NCI-H524 (cell line): ENCODE measurements at regions not wholly inside any gene's neighbourhood (a gene's known extent, or its start where the extent isn't known, plus 50 kb on each side); places are given as distances from the start of the nearest gene placed in this dataset.
A peak's percentile ranks its signal among the peaks of the same experiment; 100 is the strongest.
"Not testable (repeated sequence)": the region's sequence is repeated elsewhere in the genome, so short reads cannot be mapped to it uniquely, and the experiment has no call there.

Experiments
- DNase-seq, 2 experiments: peaks; one replicate each; lab custom pipeline; 2025; lab: John Stamatoyannopoulos, UW

- DNase-seq = no peak
Measured at GRCh38 chr4:19512086-19512485, 739.6 kb upstream of the SLIT2 start.

GRCh38 chr4:19510993-19511392 lies 740.7 kb upstream of the SLIT2 start:
- DNase-seq = no peak

- no peak for DNase-seq
Measured at GRCh38 chr4:19508442-19508841, 743.3 kb upstream of the SLIT2 start.

GRCh38 chr4:19497705-19498104 lies 754.0 kb upstream of the SLIT2 start:
- DNase-seq = no peak

- no peak for DNase-seq
Measured at GRCh38 chr4:19496756-19497155, 754.9 kb upstream of the SLIT2 start.

- DNase-seq = no peak
Measured at GRCh38 chr4:19494961-19495360, 756.7 kb upstream of the SLIT2 start.

GRCh38 chr4:19492606-19493005 lies 759.1 kb upstream of the SLIT2 start:
- DNase-seq = no peak

GRCh38 chr4:19486400-19486799 lies 765.3 kb upstream of the SLIT2 start:
- DNase-seq = peak in 1 of 2 experiments; percentile 27

- DNase-seq = no peak
Measured at GRCh38 chr4:19478791-19479190, 772.9 kb upstream of the SLIT2 start.

- DNase-seq = no peak
Measured at GRCh38 chr4:19473569-19473968, 778.1 kb upstream of the SLIT2 start.

- DNase-seq = no peak
Measured at GRCh38 chr4:19472666-19473065, 779.0 kb upstream of the SLIT2 start.

- not testable (repeated sequence) for DNase-seq
Measured at GRCh38 chr4:19470001-19470400, 781.7 kb upstream of the SLIT2 start.

GRCh38 chr4:19462117-19462516 lies 789.6 kb upstream of the SLIT2 start:
- DNase-seq = no peak

- peak; percentile 48 to 78 for DNase-seq
Measured at GRCh38 chr4:19455850-19456602, 795.7 kb upstream of the SLIT2 start.

GRCh38 chr4:19455196-19455595 lies 796.5 kb upstream of the SLIT2 start:
- DNase-seq = peak; percentile 67 to 84

- no peak for DNase-seq
Measured at GRCh38 chr4:19438233-19438632, 813.5 kb upstream of the SLIT2 start.

GRCh38 chr4:19437008-19437407 lies 814.7 kb upstream of the SLIT2 start:
- DNase-seq = no peak

- DNase-seq = no peak
Measured at GRCh38 chr4:19429684-19430083, 822.0 kb upstream of the SLIT2 start.

GRCh38 chr4:19425146-19425545 lies 826.6 kb upstream of the SLIT2 start:
- no peak for DNase-seq

GRCh38 chr4:19417256-19417655 lies 834.4 kb upstream of the SLIT2 start:
- no peak for DNase-seq

GRCh38 chr4:19416146-19416545 lies 835.6 kb upstream of the SLIT2 start:
- no peak for DNase-seq

GRCh38 chr4:19408490-19408889 lies 843.2 kb upstream of the SLIT2 start:
- no peak for DNase-seq

- no peak for DNase-seq
Measured at GRCh38 chr4:19406789-19407188, 844.9 kb upstream of the SLIT2 start.

- DNase-seq = no peak
Measured at GRCh38 chr4:19403786-19404370, 847.8 kb upstream of the SLIT2 start.
